ENCODE measurements at regions not wholly inside any gene's neighbourhood (a gene's known extent, or its start where the extent isn't known, plus 50 kb on each side); places are given as distances from the start of the nearest gene placed in this dataset.

DNA sequence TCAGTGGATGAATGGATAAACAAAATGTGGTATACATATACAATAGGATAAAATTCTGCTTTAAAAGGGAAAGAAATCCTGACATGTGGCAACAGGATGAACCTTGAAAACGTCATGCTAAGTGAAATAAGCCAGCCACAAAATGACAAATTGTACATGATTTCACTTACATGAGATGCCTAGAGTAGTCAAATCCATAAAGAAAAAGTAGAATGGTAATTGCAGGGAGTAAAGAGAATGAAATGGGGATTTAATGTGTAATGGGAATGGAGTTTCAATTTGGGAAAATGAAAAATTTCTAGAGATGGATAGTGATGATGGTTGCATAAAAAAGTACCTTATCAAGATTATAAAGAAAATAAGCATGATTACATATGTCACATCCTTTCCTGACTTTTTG is 1489.2 kb upstream of the C9orf72 start:
- TF ChIP-seq, protein P1, sequence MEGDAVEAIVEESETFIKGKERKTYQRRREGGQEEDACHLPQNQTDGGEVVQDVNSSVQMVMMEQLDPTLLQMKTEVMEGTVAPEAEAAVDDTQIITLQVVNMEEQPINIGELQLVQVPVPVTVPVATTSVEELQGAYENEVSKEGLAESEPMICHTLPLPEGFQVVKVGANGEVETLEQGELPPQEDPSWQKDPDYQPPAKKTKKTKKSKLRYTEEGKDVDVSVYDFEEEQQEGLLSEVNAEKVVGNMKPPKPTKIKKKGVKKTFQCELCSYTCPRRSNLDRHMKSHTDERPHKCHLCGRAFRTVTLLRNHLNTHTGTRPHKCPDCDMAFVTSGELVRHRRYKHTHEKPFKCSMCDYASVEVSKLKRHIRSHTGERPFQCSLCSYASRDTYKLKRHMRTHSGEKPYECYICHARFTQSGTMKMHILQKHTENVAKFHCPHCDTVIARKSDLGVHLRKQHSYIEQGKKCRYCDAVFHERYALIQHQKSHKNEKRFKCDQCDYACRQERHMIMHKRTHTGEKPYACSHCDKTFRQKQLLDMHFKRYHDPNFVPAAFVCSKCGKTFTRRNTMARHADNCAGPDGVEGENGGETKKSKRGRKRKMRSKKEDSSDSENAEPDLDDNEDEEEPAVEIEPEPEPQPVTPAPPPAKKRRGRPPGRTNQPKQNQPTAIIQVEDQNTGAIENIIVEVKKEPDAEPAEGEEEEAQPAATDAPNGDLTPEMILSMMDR (IDR thresholded peaks at IDR 0.05): no peak
- TF ChIP-seq POLR2A (IDR thresholded peaks at IDR 0.05) (no peak), POLR2AphosphoS5 (IDR thresholded peaks at IDR 0.05) (no peak)

Data from prostate gland (tissue), 2 donors.